ENCODE measurements at regions not wholly inside any gene's neighbourhood (a gene's known extent, or its start where the extent isn't known, plus 50 kb on each side); places are given as distances from the start of the nearest gene placed in this dataset.

DNA sequence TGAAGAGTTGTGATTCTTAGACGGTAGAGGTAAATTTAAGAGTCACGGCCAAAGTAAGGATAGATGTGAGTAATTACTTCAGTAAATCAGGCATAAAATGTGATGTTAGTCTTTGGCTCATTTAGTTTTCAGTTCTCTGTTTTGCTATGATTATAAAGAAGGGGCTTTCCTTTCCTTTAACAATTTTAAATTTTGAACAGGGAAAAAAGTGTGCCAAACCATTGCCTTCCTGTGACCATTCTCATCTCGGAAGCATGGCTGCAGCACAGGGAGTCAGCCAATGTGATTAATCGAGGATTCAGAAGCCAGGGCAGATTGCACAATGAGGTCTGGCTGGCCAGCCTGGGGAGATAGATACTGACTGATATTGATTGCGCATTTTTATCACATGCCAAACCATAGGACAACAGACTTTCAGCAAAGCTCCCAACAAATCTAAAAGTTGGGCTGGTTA is 480.2 kb upstream of the PRICKLE1 start:
- TF ChIP-seq, protein P1, sequence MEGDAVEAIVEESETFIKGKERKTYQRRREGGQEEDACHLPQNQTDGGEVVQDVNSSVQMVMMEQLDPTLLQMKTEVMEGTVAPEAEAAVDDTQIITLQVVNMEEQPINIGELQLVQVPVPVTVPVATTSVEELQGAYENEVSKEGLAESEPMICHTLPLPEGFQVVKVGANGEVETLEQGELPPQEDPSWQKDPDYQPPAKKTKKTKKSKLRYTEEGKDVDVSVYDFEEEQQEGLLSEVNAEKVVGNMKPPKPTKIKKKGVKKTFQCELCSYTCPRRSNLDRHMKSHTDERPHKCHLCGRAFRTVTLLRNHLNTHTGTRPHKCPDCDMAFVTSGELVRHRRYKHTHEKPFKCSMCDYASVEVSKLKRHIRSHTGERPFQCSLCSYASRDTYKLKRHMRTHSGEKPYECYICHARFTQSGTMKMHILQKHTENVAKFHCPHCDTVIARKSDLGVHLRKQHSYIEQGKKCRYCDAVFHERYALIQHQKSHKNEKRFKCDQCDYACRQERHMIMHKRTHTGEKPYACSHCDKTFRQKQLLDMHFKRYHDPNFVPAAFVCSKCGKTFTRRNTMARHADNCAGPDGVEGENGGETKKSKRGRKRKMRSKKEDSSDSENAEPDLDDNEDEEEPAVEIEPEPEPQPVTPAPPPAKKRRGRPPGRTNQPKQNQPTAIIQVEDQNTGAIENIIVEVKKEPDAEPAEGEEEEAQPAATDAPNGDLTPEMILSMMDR (IDR thresholded peaks at IDR 0.05): no peak
- TF ChIP-seq EZH2 (IDR thresholded peaks at IDR 0.05): no peak
- TF ChIP-seq EZH2phosphoT487 (IDR thresholded peaks at IDR 0.05): no peak
